ENCODE measurements at regions not wholly inside any gene's neighbourhood (a gene's known extent, or its start where the extent isn't known, plus 50 kb on each side); places are given as distances from the start of the nearest gene placed in this dataset.

DNA sequence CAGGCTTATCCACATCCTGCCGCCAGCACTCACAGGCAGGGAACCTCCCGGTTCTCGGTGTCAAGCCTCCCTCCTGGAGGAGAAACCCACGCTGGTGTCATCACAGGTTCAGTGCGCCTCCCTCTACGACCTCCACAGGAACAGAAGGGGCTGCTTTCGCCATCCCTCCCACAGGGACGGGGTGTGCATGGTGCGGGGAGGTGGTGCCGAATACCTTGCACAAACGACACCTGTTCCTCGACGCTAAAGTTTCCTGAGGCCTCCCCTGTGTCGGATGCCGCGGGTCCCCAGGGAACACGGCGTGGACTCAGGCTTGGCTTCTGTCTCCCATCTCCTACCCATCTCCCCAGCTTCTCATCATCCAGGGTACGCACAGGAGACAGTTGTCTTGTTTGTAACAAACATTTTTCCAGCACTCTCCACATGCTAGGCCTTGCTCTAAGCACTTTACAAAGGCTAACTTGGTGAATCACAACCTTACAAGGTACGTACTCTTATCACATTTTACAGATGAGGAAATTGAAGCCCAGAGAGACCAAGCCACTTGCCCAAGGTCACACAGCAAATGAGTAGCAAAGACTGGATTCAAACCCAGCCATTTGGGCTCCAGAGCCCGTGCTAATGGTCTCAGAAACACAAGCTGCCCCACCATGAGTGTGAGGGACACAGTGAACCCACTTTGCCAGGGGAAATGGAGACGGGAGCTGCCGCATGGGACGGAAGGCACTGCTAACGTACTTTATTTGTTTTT is 271.6 kb downstream of the C16orf95 start:
- no peak for DNase-seq (ENCODE audit: low spot score in 2 of 2)
- H3K9me3 ChIP-seq: no peaks in the 10 kb centered on the region
- TF ChIP-seq POLR2AphosphoS5 (IDR thresholded peaks at IDR 0.05): no peak
- TF ChIP-seq, protein P1, sequence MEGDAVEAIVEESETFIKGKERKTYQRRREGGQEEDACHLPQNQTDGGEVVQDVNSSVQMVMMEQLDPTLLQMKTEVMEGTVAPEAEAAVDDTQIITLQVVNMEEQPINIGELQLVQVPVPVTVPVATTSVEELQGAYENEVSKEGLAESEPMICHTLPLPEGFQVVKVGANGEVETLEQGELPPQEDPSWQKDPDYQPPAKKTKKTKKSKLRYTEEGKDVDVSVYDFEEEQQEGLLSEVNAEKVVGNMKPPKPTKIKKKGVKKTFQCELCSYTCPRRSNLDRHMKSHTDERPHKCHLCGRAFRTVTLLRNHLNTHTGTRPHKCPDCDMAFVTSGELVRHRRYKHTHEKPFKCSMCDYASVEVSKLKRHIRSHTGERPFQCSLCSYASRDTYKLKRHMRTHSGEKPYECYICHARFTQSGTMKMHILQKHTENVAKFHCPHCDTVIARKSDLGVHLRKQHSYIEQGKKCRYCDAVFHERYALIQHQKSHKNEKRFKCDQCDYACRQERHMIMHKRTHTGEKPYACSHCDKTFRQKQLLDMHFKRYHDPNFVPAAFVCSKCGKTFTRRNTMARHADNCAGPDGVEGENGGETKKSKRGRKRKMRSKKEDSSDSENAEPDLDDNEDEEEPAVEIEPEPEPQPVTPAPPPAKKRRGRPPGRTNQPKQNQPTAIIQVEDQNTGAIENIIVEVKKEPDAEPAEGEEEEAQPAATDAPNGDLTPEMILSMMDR (IDR thresholded peaks at IDR 0.05): no peak
- no peak for TF ChIP-seq POLR2A (IDR thresholded peaks at IDR 0.05)
- H3K27me3 ChIP-seq: peaks cover 0 to 40% of the 10 kb centered on the region in 2 donors
- H3K4me3 ChIP-seq: no peak overlapping the region
- H3K27ac ChIP-seq: no peak overlapping the region
- no peaks in the 10 kb centered on the region for H3K4me1 ChIP-seq
- no peaks in the 10 kb centered on the region for H3K36me3 ChIP-seq
- intact Hi-C loops (cut with DNase I; ENCODE audit: low total_unique reads): no loop called here

DNA sequence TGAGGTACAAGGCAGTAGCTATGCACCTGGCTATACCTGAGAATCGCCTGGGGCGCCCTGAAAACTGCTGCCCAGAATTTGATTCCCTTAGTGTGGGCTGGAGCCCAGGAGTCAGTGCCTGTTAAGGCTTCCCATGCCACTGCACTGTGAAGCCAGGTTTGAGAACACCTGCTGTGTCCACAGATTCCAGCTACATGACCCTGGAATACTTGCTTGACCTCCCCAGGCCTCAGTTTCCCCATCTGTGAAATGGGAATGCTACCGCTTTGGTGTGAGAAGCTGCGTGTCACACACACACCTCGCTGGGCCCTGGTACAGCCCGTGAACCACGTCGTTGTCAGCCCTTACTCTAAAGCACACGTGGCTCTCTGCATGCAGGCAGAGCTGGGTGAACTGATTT is 271.0 kb downstream of the C16orf95 start:
- Histone ChIP-seq H3K27ac (no peak overlapping the region), H3K4me1 (no peaks in the 10 kb centered on the region), H3K27me3 (peaks cover 0 to 34% of the 10 kb centered on the region in 2 donors), H3K36me3 (no peaks in the 10 kb centered on the region), H3K9me3 (no peaks in the 10 kb centered on the region), H3K4me3 (no peak overlapping the region)
- no peak for DNase-seq (ENCODE audit: low spot score in 2 of 2)
- TF ChIP-seq POLR2AphosphoS5 (IDR thresholded peaks at IDR 0.05): no peak
- TF ChIP-seq, protein P1 (IDR thresholded peaks at IDR 0.05): no peak
- no peak for TF ChIP-seq POLR2A (IDR thresholded peaks at IDR 0.05)
- intact Hi-C loops (cut with DNase I; ENCODE audit: low total_unique reads): no loop called here

DNA sequence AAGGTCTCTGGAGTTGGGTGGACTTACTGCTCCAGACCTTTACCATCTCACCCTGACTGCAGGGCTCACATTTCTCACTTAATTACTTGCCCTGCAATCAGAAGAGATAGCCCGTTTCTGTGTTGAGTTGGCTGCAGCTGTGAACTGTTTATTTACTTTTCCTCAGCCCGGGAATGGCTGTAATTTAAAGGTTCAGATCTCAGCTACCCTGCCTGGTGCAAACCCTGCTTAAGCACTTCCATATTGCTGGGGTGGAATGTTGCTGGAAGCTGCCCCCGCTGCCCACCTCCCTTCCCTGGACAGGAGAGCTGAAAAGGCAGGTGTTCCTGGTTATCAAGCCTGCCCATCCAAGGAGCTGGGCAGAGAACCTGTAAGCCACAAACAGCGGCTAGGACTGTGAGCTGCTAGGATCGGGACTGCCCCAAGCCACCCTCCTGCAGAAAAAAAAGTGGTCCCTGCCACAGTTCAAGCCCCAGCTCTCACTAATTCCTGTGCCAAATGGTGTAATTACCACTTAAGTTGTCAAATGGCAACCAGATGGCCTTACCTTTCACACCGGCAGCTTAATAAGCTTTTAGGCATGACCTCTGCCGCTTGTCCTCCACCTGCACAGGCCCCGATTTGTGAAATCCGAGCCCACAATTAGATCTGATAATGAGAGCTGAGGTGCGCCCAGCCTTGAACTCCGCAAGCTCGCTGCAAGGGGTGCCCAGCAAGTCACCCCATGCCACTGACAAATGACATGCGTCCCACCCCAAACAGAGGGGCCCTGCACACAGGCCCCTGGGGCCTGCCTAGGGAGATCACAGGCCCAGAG is 269.8 kb downstream of the C16orf95 start:
- intact Hi-C loops (cut with DNase I; ENCODE audit: low total_unique reads): no loop called here
- peaks cover 0 to 24% of the 10 kb centered on the region in 2 donors for H3K27me3 ChIP-seq

DNA sequence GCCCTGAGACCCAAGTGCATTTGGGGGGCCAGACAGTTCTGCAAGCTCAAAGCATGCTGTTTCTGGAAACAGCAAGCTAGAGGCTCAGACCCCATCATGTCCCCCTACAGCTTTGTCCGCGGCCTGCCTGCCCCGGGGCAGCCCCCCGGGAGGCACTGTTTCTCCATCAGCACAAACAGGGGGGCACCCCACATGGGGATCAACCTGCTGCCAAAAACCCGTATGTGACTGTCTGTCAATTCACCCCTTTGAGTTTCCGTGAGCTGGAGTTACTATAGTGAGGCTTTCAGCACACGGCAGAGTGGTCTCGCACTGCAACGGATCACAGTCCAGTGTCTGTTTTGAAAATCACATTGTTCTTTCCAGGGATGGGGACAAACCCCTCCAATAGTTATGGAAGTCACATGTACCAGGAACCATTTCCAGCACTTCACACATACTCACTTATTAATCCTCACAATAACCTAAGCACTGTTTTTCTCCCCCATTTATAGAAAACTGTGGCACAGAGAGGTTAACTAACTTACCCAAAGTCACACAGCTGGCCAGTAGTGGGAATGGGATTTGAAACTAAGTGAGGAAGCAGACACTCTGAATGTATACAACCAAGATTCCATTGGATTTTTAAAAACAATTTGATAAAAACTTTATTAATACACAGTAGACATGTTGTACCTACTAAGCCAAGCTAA is 269.0 kb downstream of the C16orf95 start:
- Histone ChIP-seq H3K27me3 (peaks cover 0 to 24% of the 10 kb centered on the region in 2 donors), H3K9me3 (no peaks in the 10 kb centered on the region), H3K4me3 (no peak overlapping the region), H3K4me1 (no peaks in the 10 kb centered on the region), H3K36me3 (no peaks in the 10 kb centered on the region), H3K27ac (no peak overlapping the region)
- TF ChIP-seq POLR2A (IDR thresholded peaks at IDR 0.05): no peak
- TF ChIP-seq, protein P1 (IDR thresholded peaks at IDR 0.05): no peak
- DNase-seq (ENCODE audit: low spot score in 2 of 2): peak in 1 of 2 donors; percentile 25
- intact Hi-C loops (cut with DNase I; ENCODE audit: low total_unique reads): no loop called here

More for the DNA sequence above, 269.8 kb downstream of the C16orf95 start:
- Histone ChIP-seq H3K36me3 (no peaks in the 10 kb centered on the region), H3K27ac (no peak overlapping the region), H3K4me1 (no peaks in the 10 kb centered on the region), H3K4me3 (no peak overlapping the region), H3K9me3 (no peaks in the 10 kb centered on the region)
- TF ChIP-seq POLR2A (IDR thresholded peaks at IDR 0.05) (no peak), POLR2AphosphoS5 (IDR thresholded peaks at IDR 0.05) (no peak)
- TF ChIP-seq, protein P1 (IDR thresholded peaks at IDR 0.05): no peak
- DNase-seq (ENCODE audit: low spot score in 2 of 2): peak in 1 of 2 donors; percentile 28
